ENCODE measurements at regions not wholly inside any gene's neighbourhood (a gene's known extent, or its start where the extent isn't known, plus 50 kb on each side); places are given as distances from the start of the nearest gene placed in this dataset.

DNA sequence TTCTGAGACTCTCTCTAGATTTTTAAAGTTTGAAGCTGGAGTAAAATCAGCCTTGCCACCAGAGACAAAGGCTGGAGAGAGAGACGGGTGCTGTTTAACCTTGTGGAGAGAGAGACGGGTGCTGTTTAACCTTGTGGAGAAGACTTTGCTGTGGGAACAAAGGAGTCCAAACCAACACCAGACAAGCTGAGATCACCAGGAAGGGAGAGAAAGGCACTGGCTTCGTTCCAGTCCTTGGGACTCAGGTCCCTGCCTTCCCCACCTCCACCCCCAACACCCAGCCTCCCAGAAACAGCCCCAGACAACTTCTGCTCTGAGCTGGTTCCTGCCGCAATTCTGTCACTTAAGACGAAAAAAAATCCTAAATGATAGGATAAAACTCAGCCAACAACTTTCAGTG, 1389.3 kb downstream of the AACS start:
- ATAC-seq (no peak), DNase-seq (ENCODE audit: low spot score) (no peak)
- peaks cover 84% of the 10 kb centered on the region for H3K9me3 Mint-ChIP-seq
- H3K27ac Mint-ChIP-seq: no peak overlapping the region
- peaks cover 82% of the 10 kb centered on the region for H3K36me3 Mint-ChIP-seq
- peaks cover 13% of the 10 kb centered on the region; the same call in 1 of the 2 replicates for H3K27me3 Mint-ChIP-seq (ENCODE audit: low read depth)
- no peak overlapping the region for H3K4me3 Mint-ChIP-seq
- ChIA-PET POLR2A (no interaction called here), CTCF (no interaction called here)
- TF ChIP-seq, protein P1, sequence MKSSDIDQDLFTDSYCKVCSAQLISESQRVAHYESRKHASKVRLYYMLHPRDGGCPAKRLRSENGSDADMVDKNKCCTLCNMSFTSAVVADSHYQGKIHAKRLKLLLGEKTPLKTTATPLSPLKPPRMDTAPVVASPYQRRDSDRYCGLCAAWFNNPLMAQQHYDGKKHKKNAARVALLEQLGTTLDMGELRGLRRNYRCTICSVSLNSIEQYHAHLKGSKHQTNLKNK (CRISPR knock-in tag; IDR thresholded peaks at IDR 0.05): no peak
- TF ChIP-seq, protein P2, sequence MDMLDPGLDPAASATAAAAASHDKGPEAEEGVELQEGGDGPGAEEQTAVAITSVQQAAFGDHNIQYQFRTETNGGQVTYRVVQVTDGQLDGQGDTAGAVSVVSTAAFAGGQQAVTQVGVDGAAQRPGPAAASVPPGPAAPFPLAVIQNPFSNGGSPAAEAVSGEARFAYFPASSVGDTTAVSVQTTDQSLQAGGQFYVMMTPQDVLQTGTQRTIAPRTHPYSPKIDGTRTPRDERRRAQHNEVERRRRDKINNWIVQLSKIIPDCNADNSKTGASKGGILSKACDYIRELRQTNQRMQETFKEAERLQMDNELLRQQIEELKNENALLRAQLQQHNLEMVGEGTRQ (CRISPR knock-in tag; IDR thresholded peaks at IDR 0.05): no peak
- TF ChIP-seq ZNF423 (CRISPR knock-in tag; IDR thresholded peaks at IDR 0.05): no peak
- no peak for TF ChIP-seq ZNF219 (CRISPR knock-in tag; IDR thresholded peaks at IDR 0.05; ENCODE audit: borderline replicate concordance)
- TF ChIP-seq ZNF232 (CRISPR knock-in tag; IDR thresholded peaks at IDR 0.05): no peak
- TF ChIP-seq, protein P3, sequence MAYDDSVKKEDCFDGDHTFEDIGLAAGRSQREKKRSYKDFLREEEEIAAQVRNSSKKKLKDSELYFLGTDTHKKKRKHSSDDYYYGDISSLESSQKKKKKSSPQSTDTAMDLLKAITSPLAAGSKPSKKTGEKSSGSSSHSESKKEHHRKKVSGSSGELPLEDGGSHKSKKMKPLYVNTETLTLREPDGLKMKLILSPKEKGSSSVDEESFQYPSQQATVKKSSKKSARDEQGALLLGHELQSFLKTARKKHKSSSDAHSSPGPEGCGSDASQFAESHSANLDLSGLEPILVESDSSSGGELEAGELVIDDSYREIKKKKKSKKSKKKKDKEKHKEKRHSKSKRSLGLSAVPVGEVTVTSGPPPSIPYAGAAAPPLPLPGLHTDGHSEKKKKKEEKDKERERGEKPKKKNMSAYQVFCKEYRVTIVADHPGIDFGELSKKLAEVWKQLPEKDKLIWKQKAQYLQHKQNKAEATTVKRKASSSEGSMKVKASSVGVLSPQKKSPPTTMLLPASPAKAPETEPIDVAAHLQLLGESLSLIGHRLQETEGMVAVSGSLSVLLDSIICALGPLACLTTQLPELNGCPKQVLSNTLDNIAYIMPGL (CRISPR knock-in tag; IDR thresholded peaks at IDR 0.05): no peak
- no peak for TF ChIP-seq NFATC4 (CRISPR knock-in tag; IDR thresholded peaks at IDR 0.05)
- no peak for TF ChIP-seq EMX1 (CRISPR knock-in tag; IDR thresholded peaks at IDR 0.05)
- no peak for TF ChIP-seq TEAD1 (CRISPR knock-in tag; IDR thresholded peaks at IDR 0.05)
- no peak for TF ChIP-seq HMGA2 (CRISPR knock-in tag; IDR thresholded peaks at IDR 0.05)
- no peak for TF ChIP-seq TP53 (CRISPR knock-in tag; IDR thresholded peaks at IDR 0.05)
- TF ChIP-seq, protein P4, sequence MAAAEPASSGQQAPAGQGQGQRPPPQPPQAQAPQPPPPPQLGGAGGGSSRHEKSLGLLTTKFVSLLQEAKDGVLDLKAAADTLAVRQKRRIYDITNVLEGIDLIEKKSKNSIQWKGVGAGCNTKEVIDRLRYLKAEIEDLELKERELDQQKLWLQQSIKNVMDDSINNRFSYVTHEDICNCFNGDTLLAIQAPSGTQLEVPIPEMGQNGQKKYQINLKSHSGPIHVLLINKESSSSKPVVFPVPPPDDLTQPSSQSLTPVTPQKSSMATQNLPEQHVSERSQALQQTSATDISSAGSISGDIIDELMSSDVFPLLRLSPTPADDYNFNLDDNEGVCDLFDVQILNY (CRISPR knock-in tag; IDR thresholded peaks at IDR 0.05): no peak
- no peak for TF ChIP-seq NR2C2 (CRISPR knock-in tag; IDR thresholded peaks at IDR 0.05)
- TF ChIP-seq, protein P5, sequence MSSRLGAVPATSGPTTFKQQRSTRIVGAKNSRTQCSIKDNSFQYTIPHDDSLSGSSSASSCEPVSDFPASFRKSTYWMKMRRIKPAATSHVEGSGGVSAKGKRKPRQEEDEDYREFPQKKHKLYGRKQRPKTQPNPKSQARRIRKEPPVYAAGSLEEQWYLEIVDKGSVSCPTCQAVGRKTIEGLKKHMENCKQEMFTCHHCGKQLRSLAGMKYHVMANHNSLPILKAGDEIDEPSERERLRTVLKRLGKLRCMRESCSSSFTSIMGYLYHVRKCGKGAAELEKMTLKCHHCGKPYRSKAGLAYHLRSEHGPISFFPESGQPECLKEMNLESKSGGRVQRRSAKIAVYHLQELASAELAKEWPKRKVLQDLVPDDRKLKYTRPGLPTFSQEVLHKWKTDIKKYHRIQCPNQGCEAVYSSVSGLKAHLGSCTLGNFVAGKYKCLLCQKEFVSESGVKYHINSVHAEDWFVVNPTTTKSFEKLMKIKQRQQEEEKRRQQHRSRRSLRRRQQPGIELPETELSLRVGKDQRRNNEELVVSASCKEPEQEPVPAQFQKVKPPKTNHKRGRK (CRISPR knock-in tag; IDR thresholded peaks at IDR 0.05; ENCODE audit: borderline replicate concordance): no peak
- TF ChIP-seq, protein P6, sequence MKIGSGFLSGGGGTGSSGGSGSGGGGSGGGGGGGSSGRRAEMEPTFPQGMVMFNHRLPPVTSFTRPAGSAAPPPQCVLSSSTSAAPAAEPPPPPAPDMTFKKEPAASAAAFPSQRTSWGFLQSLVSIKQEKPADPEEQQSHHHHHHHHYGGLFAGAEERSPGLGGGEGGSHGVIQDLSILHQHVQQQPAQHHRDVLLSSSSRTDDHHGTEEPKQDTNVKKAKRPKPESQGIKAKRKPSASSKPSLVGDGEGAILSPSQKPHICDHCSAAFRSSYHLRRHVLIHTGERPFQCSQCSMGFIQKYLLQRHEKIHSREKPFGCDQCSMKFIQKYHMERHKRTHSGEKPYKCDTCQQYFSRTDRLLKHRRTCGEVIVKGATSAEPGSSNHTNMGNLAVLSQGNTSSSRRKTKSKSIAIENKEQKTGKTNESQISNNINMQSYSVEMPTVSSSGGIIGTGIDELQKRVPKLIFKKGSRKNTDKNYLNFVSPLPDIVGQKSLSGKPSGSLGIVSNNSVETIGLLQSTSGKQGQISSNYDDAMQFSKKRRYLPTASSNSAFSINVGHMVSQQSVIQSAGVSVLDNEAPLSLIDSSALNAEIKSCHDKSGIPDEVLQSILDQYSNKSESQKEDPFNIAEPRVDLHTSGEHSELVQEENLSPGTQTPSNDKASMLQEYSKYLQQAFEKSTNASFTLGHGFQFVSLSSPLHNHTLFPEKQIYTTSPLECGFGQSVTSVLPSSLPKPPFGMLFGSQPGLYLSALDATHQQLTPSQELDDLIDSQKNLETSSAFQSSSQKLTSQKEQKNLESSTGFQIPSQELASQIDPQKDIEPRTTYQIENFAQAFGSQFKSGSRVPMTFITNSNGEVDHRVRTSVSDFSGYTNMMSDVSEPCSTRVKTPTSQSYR (CRISPR knock-in tag; IDR thresholded peaks at IDR 0.05): no peak
- no peak for TF ChIP-seq ZNF396 (CRISPR knock-in tag; IDR thresholded peaks at IDR 0.05; ENCODE audit: borderline replicate concordance)
- TF ChIP-seq, protein P7, sequence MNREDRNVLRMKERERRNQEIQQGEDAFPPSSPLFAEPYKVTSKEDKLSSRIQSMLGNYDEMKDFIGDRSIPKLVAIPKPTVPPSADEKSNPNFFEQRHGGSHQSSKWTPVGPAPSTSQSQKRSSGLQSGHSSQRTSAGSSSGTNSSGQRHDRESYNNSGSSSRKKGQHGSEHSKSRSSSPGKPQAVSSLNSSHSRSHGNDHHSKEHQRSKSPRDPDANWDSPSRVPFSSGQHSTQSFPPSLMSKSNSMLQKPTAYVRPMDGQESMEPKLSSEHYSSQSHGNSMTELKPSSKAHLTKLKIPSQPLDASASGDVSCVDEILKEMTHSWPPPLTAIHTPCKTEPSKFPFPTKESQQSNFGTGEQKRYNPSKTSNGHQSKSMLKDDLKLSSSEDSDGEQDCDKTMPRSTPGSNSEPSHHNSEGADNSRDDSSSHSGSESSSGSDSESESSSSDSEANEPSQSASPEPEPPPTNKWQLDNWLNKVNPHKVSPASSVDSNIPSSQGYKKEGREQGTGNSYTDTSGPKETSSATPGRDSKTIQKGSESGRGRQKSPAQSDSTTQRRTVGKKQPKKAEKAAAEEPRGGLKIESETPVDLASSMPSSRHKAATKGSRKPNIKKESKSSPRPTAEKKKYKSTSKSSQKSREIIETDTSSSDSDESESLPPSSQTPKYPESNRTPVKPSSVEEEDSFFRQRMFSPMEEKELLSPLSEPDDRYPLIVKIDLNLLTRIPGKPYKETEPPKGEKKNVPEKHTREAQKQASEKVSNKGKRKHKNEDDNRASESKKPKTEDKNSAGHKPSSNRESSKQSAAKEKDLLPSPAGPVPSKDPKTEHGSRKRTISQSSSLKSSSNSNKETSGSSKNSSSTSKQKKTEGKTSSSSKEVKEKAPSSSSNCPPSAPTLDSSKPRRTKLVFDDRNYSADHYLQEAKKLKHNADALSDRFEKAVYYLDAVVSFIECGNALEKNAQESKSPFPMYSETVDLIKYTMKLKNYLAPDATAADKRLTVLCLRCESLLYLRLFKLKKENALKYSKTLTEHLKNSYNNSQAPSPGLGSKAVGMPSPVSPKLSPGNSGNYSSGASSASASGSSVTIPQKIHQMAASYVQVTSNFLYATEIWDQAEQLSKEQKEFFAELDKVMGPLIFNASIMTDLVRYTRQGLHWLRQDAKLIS (CRISPR knock-in tag; IDR thresholded peaks at IDR 0.05; ENCODE audit: borderline replicate concordance): no peak
- TF ChIP-seq GABPB1 (CRISPR knock-in tag; IDR thresholded peaks at IDR 0.05): no peak
- no peaks in the 10 kb centered on the region for H3K4me1 Mint-ChIP-seq
